GM12878 (cell line): ENCODE measurements at regions not wholly inside any gene's neighbourhood (a gene's known extent, or its start where the extent isn't known, plus 50 kb on each side); places are given as distances from the start of the nearest gene placed in this dataset.

Experiments used
- ATAC-seq: fragments of 200-7000 bp; cut with Tn5 transposase; 3 replicates; pipeline ENCODE4 v1.9.1; 2020; ENCODE audit warnings: mild to moderate bottlenecking, moderate library complexity
- BruUV-seq: library from RNA; stranded (reverse); fragments of 400-500 nt; replicated peaks from 2 replicates; lab custom pipeline; 2021; lab: Mats Ljungman, UMichigan
- CTCF ChIA-PET: fragments of 300-600 bp; sonication (Branson Sonifier 250); formaldehyde crosslinking; extraction: SDS; loops from one replicate; lab custom pipeline; 2021; ENCODE audit warnings: inconsistent platforms; lab: Yijun Ruan, JAX
- POLR2A ChIA-PET: fragments of 350-600 bp; formaldehyde crosslinking; extraction: SDS; loops from one replicate; lab custom pipeline; 2021; ENCODE audit warnings: inconsistent platforms; lab: Charles Lee
- RAD21 ChIA-PET: fragments of 300-600 bp; sonication (Branson Sonifier 250); formaldehyde crosslinking; loops from one replicate; lab custom pipeline; 2023; ENCODE audit warnings: antibody characterized with exemption; ENCODE audit not compliant: unreplicated experiment; lab: Charles Lee
- SMC1A ChIA-PET: fragments of 300-600 bp; sonication (Branson Sonifier 250); formaldehyde crosslinking; loops from one replicate; lab custom pipeline; 2023; ENCODE audit not compliant: unreplicated experiment, uncharacterized antibody; lab: Charles Lee
- DNase-seq: peaks from one replicate; pipeline ENCODE4 v3.0.0-alpha.2; 2011; ENCODE audit warnings: low read depth, low spot score
- FAIRE-seq: peaks from 3 replicates; lab custom pipeline; 2011; peaks lifted over from hg19 to GRCh38; lab: Jason Lieb, UNC
- H2AFZ ChIP-seq: 2 replicates; pipeline ENCODE4 v1.6.0; 2011; ENCODE audit warnings: low read depth, low read length, control low read depth; ENCODE audit not compliant: control insufficient read depth
- H3K27ac ChIP-seq: 2 replicates; pipeline ENCODE4 v1.5.1; 2011; ENCODE audit warnings: control low read depth; ENCODE audit not compliant: control insufficient read depth, insufficient read depth
- H3K27me3 ChIP-seq, 2 experiments: replicated peaks in 1 of 2; 2 replicates each; pipeline versions ENCODE4 v1.6.0 to v1.6.1; 2011; ENCODE audit warnings: low read length in 1 of 2; ENCODE audit not compliant: control insufficient read depth in 2 of 2, insufficient read depth in 2 of 2
- H3K36me3 ChIP-seq, 2 experiments: 2 replicates each; pipeline ENCODE4 v1.5.1; 2011; ENCODE audit warnings: low read length in 1 of 2; ENCODE audit not compliant: control insufficient read depth in 2 of 2, insufficient read depth in 2 of 2
- H3K4me1 ChIP-seq: 2 replicates; pipeline ENCODE4 v1.6.1; 2011; ENCODE audit warnings: mild to moderate bottlenecking, low read length, moderate library complexity, mixed read lengths; ENCODE audit not compliant: control insufficient read depth, insufficient read depth
- H3K4me2 ChIP-seq: 2 replicates; pipeline ENCODE4 v1.6.0; 2011; ENCODE audit warnings: control low read depth; ENCODE audit not compliant: control insufficient read depth, insufficient read depth
- H3K4me3 ChIP-seq: fragments of 200-600 bp; sonication (generic); 2 replicates; pipeline ENCODE4 v1.5.1; 2016
- H3K79me2 ChIP-seq: 2 replicates; pipeline ENCODE4 v1.6.0; 2011; ENCODE audit warnings: low read length; ENCODE audit not compliant: control insufficient read depth, insufficient read depth
- H3K9ac ChIP-seq: 2 replicates; pipeline ENCODE4 v1.8.0; 2011; ENCODE audit warnings: low read length, control low read depth, mixed read lengths; ENCODE audit not compliant: control insufficient read depth, insufficient read depth
- H3K9me3 ChIP-seq: replicated peaks from 3 replicates; pipeline ENCODE4 v1.5.1; 2011; ENCODE audit warnings: mild to moderate bottlenecking, low read length; ENCODE audit not compliant: control insufficient read depth, insufficient read depth
- H4K20me1 ChIP-seq: 2 replicates; pipeline ENCODE4 v1.6.0; 2011; ENCODE audit not compliant: control insufficient read depth, insufficient read depth
- BCLAF1 ChIP-seq: fragments of 450-650 bp; IDR thresholded peaks from 2 replicates; pipeline ENCODE4 v1.6.1; 2017; ENCODE audit warnings: antibody characterized with exemption, mild to moderate bottlenecking, moderate library complexity
- FOXM1 ChIP-seq: IDR thresholded peaks from 2 replicates; pipeline ENCODE4 v1.6.1; 2012; ENCODE audit warnings: low read depth, mild to moderate bottlenecking, inconsistent platforms, low read length, moderate library complexity
- IRF3 ChIP-seq: fragments of 450-650 bp; IDR thresholded peaks from 2 replicates; pipeline ENCODE4 v1.6.1; 2014; ENCODE audit warnings: mild to moderate bottlenecking
- PAX8 ChIP-seq: fragments of 450-650 bp; IDR thresholded peaks from 2 replicates; pipeline ENCODE4 v1.6.1; 2017; ENCODE audit warnings: mild to moderate bottlenecking, moderate library complexity
- TAF1 ChIP-seq: IDR thresholded peaks from 2 replicates; pipeline ENCODE4 v1.6.1; 2011; ENCODE audit warnings: mild to moderate bottlenecking, low read depth, low read length, borderline replicate concordance
- ZNF622 ChIP-seq: fragments of 450-650 bp; IDR thresholded peaks from 2 replicates; pipeline ENCODE4 v1.6.1; 2017; ENCODE audit warnings: mild to moderate bottlenecking, inconsistent platforms
- WGBS: methylation state at CpG from one replicate; pipeline ENCODE4 v1.1.6; 2016; ENCODE audit warnings: low lambda C conversion rate; ENCODE audit not compliant: insufficient replicate concordance, insufficient coverage; ENCODE audit errors: missing lambda C conversion rate; 5-methylcytosine and 5-hydroxymethylcytosine counted together
- in situ Hi-C: fragments of 300-500 bp; cut with MboI; formaldehyde crosslinking; loops from 9 replicates; pipeline ENCODE4 v1.14.3; 2018; ENCODE audit warnings: mixed read lengths
- intact Hi-C: fragments of 100-400 bp; cut with micrococcal nuclease; formaldehyde crosslinking; loops from one replicate; pipeline ENCODE4 v1.14.2; 2022; ENCODE audit not compliant: unreplicated experiment

- ATAC-seq, result no peak
- TF ChIP-seq BCLAF1 (no peak), ZNF622 (no peak), TAF1 (no peak), FOXM1 (no peak), PAX8 (no peak), IRF3 (no peak)
- ChIA-PET SMC1A (no interaction called here), POLR2A (no interaction called here), CTCF (no interaction called here), RAD21 (no interaction called here)
- Histone ChIP-seq H3K27ac (no peak overlapping the region), H3K9me3 (no peaks in the 10 kb centered on the region), H3K36me3 (no peaks in the 10 kb centered on the region), H3K27me3 (no peaks in the 10 kb centered on the region), H3K4me3 (no peak overlapping the region), H3K9ac (no peak overlapping the region), H4K20me1 (no peaks in the 10 kb centered on the region), H2AFZ (no peak overlapping the region), H3K4me1 (no peaks in the 10 kb centered on the region; the same call in 1 of the 2 replicates), H3K79me2 (no peaks in the 10 kb centered on the region), H3K4me2 (no peak overlapping the region)
- WGBS, result 50% methylated on average over 1 of the region's 1 CpG
- intact Hi-C loops (no loop called here), in situ Hi-C loops (no loop called here)
- no TSS peak for BruUV-seq
- no peak for FAIRE-seq
- DNase-seq, result no peak
Measured at GRCh38 chr7:32661929-32662328, 166.6 kb downstream of the AVL9 start.
